ENCODE measurements at regions not wholly inside any gene's neighbourhood (a gene's known extent, or its start where the extent isn't known, plus 50 kb on each side); places are given as distances from the start of the nearest gene placed in this dataset.

DNA sequence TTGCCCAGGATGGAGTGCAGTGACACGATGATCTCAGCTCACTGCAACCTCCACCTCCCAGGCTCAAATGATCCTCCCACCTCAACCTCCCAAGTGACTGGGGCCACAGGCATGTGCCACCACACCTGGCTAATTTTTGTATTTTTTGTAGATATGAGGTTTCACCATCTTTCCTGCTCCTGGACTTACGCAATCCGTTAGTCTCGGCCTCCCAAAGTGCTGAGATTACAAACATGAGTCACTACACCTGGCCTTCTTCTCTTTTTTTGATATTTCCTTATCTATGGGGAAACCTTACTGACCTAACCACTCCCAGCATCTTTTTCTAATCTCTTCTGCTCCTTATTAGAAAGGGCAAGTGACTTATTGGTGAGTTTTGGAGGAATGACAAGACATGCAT is 121.7 kb upstream of the CHORDC1 start:
- no peak overlapping the region for H3K4me3 ChIP-seq
- 60 to 67% methylated on average over 4 of the region's 4 CpGs for WGBS, 2 donors
- TF ChIP-seq POLR2A (IDR thresholded peaks at IDR 0.05): no peak
- TF ChIP-seq, protein P1, sequence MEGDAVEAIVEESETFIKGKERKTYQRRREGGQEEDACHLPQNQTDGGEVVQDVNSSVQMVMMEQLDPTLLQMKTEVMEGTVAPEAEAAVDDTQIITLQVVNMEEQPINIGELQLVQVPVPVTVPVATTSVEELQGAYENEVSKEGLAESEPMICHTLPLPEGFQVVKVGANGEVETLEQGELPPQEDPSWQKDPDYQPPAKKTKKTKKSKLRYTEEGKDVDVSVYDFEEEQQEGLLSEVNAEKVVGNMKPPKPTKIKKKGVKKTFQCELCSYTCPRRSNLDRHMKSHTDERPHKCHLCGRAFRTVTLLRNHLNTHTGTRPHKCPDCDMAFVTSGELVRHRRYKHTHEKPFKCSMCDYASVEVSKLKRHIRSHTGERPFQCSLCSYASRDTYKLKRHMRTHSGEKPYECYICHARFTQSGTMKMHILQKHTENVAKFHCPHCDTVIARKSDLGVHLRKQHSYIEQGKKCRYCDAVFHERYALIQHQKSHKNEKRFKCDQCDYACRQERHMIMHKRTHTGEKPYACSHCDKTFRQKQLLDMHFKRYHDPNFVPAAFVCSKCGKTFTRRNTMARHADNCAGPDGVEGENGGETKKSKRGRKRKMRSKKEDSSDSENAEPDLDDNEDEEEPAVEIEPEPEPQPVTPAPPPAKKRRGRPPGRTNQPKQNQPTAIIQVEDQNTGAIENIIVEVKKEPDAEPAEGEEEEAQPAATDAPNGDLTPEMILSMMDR (IDR thresholded peaks at IDR 0.05): no peak
- intact Hi-C loops (cut with DNase I): no loop called here
- no peaks in the 10 kb centered on the region for H3K4me1 ChIP-seq
- no peaks in the 10 kb centered on the region for H3K36me3 ChIP-seq (replicated peaks in 1 of 2; ENCODE audit: insufficient read depth in 1 of 2, low read depth in 2 of 2)
- H3K27ac ChIP-seq: no peak overlapping the region
- H3K9me3 ChIP-seq: no peaks in the 10 kb centered on the region
- H3K27me3 ChIP-seq: no peaks in the 10 kb centered on the region
- DNase-seq: no peak
- no peak for ATAC-seq

DNA sequence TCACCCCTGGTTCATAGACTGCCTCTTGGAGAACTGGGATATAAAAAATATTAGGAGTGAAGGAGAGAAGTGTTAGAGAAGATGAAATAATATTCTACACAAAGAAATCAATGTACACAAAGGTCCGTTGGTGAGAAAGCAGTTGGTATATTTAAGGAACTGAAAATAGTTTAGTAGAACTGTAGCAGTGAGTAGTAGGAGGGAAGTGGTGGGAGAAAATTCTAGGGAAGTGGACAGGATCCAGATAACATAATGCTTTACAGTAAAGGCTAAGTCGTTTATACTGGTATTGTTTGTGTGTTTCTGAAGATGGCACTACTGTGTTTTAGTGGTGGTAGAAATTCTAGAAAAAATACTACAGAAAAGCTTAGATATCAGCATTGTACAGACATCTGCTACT is 120.8 kb upstream of the CHORDC1 start:
- WGBS, 2 donors: 21 to 32% methylated on average over 2 of the region's 2 CpGs
- ATAC-seq: no peak

DNA sequence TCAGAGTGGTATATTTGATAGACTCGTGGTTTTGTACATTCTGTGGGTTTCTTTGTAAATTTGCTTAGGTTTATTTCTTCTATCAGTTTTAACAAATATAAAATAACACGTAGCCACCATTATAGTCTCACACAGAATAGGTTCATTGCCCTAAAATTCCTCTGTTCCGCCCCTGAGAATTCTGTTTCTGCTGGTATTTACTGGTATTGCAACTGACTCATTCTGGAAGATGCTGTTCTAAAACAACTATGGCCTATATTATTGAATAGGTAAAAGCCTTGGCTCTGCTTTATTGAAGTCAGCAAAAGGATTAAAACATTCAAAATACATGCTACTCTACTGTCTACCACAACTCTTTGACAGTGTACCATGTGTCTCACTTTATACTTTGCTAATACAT is 119.1 kb upstream of the CHORDC1 start:
- Histone ChIP-seq H3K9me3 (no peaks in the 10 kb centered on the region), H3K4me1 (no peaks in the 10 kb centered on the region), H3K36me3 (replicated peaks in 1 of 2; ENCODE audit: insufficient read depth in 1 of 2, low read depth in 2 of 2) (no peaks in the 10 kb centered on the region), H3K27ac (no peak overlapping the region), H3K4me3 (no peak overlapping the region), H3K27me3 (no peaks in the 10 kb centered on the region)
- WGBS, 2 donors: 57 to 64% methylated on average over 3 of the region's 3 CpGs
- ATAC-seq (no peak), DNase-seq (no peak)
- TF ChIP-seq POLR2A (IDR thresholded peaks at IDR 0.05): no peak
- TF ChIP-seq, protein P1 (IDR thresholded peaks at IDR 0.05): no peak
- intact Hi-C loops (cut with DNase I): no loop called here

More for the DNA sequence above, 120.8 kb upstream of the CHORDC1 start:
- TF ChIP-seq, protein P1 (IDR thresholded peaks at IDR 0.05): no peak
- no peak for TF ChIP-seq POLR2A (IDR thresholded peaks at IDR 0.05)
- intact Hi-C loops (cut with DNase I): no loop called here
- Histone ChIP-seq H3K4me1 (no peaks in the 10 kb centered on the region), H3K27me3 (no peaks in the 10 kb centered on the region), H3K9me3 (no peaks in the 10 kb centered on the region), H3K36me3 (replicated peaks in 1 of 2; ENCODE audit: insufficient read depth in 1 of 2, low read depth in 2 of 2) (no peaks in the 10 kb centered on the region), H3K27ac (no peak overlapping the region), H3K4me3 (no peak overlapping the region)
- DNase-seq: no peak

DNA sequence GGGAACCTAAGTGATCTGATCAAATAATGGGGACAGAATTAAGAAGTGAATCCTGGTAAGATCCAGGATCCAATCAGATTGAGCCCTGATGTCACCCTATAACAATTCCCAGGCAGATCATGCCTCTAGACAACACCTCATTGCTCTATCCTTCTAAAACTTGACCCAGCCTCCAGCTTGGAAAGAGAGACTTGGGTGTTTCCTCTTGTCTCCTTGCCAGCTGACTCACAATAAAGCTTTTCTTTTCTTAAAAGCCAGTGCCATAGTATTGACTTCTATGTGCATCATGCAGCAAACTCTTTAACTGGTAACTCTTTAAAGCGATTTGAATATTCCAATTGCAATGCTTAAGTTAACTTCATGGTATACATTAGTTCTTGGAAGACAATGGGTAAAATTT is 109.6 kb upstream of the CHORDC1 start:
- no peaks in the 10 kb centered on the region for H3K4me1 ChIP-seq
- no peaks in the 10 kb centered on the region for H3K27me3 ChIP-seq
- intact Hi-C loops (cut with DNase I): no loop called here
- H3K4me3 ChIP-seq: no peak overlapping the region
- TF ChIP-seq, protein P1 (IDR thresholded peaks at IDR 0.05): no peak
- no peak for TF ChIP-seq POLR2A (IDR thresholded peaks at IDR 0.05)
- ATAC-seq: no peak
- 73 to 91% methylated on average over 1 of the region's 1 CpG for WGBS, 2 donors
- H3K36me3 ChIP-seq (replicated peaks in 1 of 2; ENCODE audit: insufficient read depth in 1 of 2, low read depth in 2 of 2): no peaks in the 10 kb centered on the region
- no peak for DNase-seq
- H3K27ac ChIP-seq: no peak overlapping the region
- no peaks in the 10 kb centered on the region for H3K9me3 ChIP-seq

DNA sequence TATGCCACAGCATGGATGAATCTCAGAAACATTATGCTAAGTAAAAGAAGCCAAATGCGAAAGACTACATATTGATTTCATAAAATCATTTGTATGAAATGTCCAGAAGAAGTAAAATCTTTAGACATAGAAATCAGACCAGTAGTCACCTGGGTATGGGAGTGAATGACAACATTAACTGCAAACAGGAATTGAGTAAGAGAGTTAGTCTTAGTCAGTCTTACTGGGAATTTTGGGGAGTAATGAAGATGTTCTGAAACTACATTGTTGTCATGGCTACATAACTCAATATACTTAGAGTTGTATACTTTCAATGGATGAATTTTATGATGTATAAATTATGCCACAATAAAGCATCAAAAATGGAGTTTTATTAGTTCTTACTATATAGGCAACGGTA is 107.8 kb upstream of the CHORDC1 start:
- ATAC-seq (no peak), DNase-seq (no peak)
- no peaks in the 10 kb centered on the region for H3K9me3 ChIP-seq
- H3K36me3 ChIP-seq (replicated peaks in 1 of 2; ENCODE audit: insufficient read depth in 1 of 2, low read depth in 2 of 2): no peaks in the 10 kb centered on the region
- no peaks in the 10 kb centered on the region for H3K4me1 ChIP-seq
- intact Hi-C loops (cut with DNase I): no loop called here
- TF ChIP-seq, protein P1 (IDR thresholded peaks at IDR 0.05): no peak
- no peak for TF ChIP-seq POLR2A (IDR thresholded peaks at IDR 0.05)
- 58 to 66% methylated on average over 2 of the region's 2 CpGs for WGBS, 2 donors
- no peaks in the 10 kb centered on the region for H3K27me3 ChIP-seq
- no peak overlapping the region for H3K27ac ChIP-seq
- no peak overlapping the region for H3K4me3 ChIP-seq

Data from body of pancreas (tissue), 4 donors.